Mesendoderm (in vitro differentiated cells): ENCODE measurements at regions not wholly inside any gene's neighbourhood (a gene's known extent, or its start where the extent isn't known, plus 50 kb on each side); places are given as distances from the start of the nearest gene placed in this dataset.

Experiments
- DNase-seq: peaks from one replicate; pipeline ENCODE4 v3.0.0; 2013
- H2AK5ac ChIP-seq: 2 replicates; pipeline ENCODE4 v1.6.1; 2013; ENCODE audit warnings: low read length, inconsistent platforms
- H2BK120ac ChIP-seq: 2 replicates; pipeline ENCODE4 v1.6.1; 2013; ENCODE audit warnings: low read depth, mild to moderate bottlenecking, low read length, moderate library complexity, mixed read lengths
- H2BK15ac ChIP-seq: replicated peaks from 2 replicates; pipeline ENCODE4 v1.6.1; 2013; ENCODE audit warnings: low read depth, mild to moderate bottlenecking, moderate library complexity
- H2BK5ac ChIP-seq: 2 replicates; pipeline ENCODE4 v1.6.1; 2013; ENCODE audit warnings: low read length, inconsistent platforms
- H3K18ac ChIP-seq: 2 replicates; pipeline ENCODE4 v1.6.1; 2013; ENCODE audit warnings: mild to moderate bottlenecking, low read length, mixed read lengths
- H3K23ac ChIP-seq: one replicate; pipeline ENCODE4 v1.6.1; 2013; ENCODE audit warnings: low read length
- H3K27ac ChIP-seq: 2 replicates; pipeline ENCODE4 v1.5.1; 2013; ENCODE audit warnings: low read depth, mild to moderate bottlenecking, inconsistent platforms, low read length, moderate library complexity
- H3K27me3 ChIP-seq: 2 replicates; pipeline ENCODE4 v1.6.1; 2013; ENCODE audit warnings: low read length, control low read depth, mild to moderate bottlenecking, inconsistent platforms; ENCODE audit not compliant: insufficient read depth, poor library complexity
- H3K36me3 ChIP-seq: 2 replicates; pipeline ENCODE4 v1.6.1; 2013; ENCODE audit warnings: low read length, inconsistent platforms; ENCODE audit not compliant: control insufficient read depth, insufficient read depth
- H3K4ac ChIP-seq: one replicate; pipeline ENCODE4 v1.6.1; 2013; ENCODE audit warnings: low read depth, mild to moderate bottlenecking, low read length, moderate library complexity
- H3K4me1 ChIP-seq: 2 replicates; pipeline ENCODE4 v1.6.1; 2013; ENCODE audit warnings: low read depth, low read length, inconsistent platforms; ENCODE audit not compliant: control insufficient read depth
- H3K4me2 ChIP-seq: 2 replicates; pipeline ENCODE4 v1.6.1; 2013; ENCODE audit warnings: low read length
- H3K4me3 ChIP-seq: 2 replicates; pipeline ENCODE4 v1.5.1; 2013; ENCODE audit warnings: mild to moderate bottlenecking, low read length
- H3K56ac ChIP-seq: one replicate; pipeline ENCODE4 v1.6.1; 2013; ENCODE audit warnings: low read length
- H3K79me1 ChIP-seq: 2 replicates; pipeline ENCODE4 v1.6.1; 2013; ENCODE audit warnings: low read length, inconsistent platforms
- H3K79me2 ChIP-seq: 2 replicates; pipeline ENCODE4 v1.6.1; 2013; ENCODE audit warnings: mild to moderate bottlenecking, low read length; ENCODE audit not compliant: control insufficient read depth, insufficient read depth
- H3K9ac ChIP-seq: 2 replicates; pipeline ENCODE4 v1.6.1; 2013; ENCODE audit warnings: low read length, inconsistent platforms
- H4K5ac ChIP-seq: one replicate; pipeline ENCODE4 v1.6.1; 2013; ENCODE audit warnings: low read length
- H4K8ac ChIP-seq: one replicate; pipeline ENCODE4 v1.6.1; 2013; ENCODE audit warnings: low read depth, mild to moderate bottlenecking, control low read depth, low read length, moderate library complexity
- WGBS: extraction: QIAGEN DNeasy Blood & Tissue Kit; methylation state at CpG from one replicate; pipeline ENCODE4 v1.1.7; 2013; ENCODE audit warnings: low lambda C conversion rate, missing lambda C conversion rate; ENCODE audit not compliant: insufficient coverage; ENCODE audit errors: extremely low coverage; 5-methylcytosine and 5-hydroxymethylcytosine counted together

DNA sequence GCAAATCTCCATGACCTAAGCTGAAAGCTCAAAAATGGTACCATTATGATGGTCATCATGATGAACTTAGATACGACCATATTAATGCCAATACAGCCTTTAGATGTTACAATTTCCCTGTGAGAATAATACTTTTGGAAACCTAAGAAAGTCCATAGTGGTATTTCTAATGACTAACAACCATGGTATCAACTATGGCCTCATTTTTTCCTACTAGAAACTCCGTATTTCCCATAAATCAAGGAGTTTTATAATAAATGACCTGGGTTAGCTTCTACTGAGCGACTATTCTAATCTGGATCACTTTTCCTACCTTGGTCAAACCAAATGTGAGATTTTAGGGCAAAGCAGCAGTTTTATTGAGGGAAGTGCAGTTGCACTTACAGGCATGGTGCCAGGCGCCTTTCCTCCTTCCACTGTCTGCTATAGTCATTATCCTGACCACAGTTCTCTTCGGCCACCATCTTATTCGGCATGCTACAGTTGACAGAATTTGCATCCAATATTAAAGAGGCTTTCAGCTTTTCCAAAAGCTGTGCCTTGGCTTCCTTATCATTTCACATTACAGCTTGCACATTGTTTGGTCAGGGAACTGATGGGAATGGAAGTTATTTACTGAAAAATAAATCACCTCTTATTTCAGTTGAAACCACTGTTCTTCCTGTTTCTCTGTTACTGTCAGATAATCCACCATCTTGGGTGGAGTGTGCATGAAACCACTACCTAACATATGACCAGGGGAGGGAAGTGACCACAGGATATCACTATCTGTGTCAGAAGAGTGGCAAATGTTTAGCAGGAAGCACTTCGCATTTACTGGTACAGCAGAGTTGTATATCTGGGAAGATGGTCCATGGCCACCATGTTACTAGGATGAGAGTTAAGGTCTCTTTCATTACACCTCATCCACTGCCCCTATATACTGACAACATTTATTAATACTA, 74.5 kb upstream of the PICALM start:
- Histone ChIP-seq H3K4me2 (no peak overlapping the region), H3K79me1 (no peaks in the 10 kb centered on the region), H3K79me2 (no peaks in the 10 kb centered on the region), H3K23ac (no peak overlapping the region), H3K9ac (no peak overlapping the region), H3K27me3 (no peaks in the 10 kb centered on the region), H3K27ac (no peak overlapping the region), H2BK5ac (no peak overlapping the region), H3K4me1 (peaks cover 8% of the 10 kb centered on the region), H2BK120ac (no peak overlapping the region), H2AK5ac (no peak overlapping the region), H4K5ac (no peak overlapping the region), H3K56ac (no peak overlapping the region), H3K4ac (no peak overlapping the region), H2BK15ac (no peak overlapping the region), H3K36me3 (no peaks in the 10 kb centered on the region), H4K8ac (no peak overlapping the region), H3K4me3 (no peak overlapping the region), H3K18ac (no peak overlapping the region)
- DNase-seq = no peak
- WGBS = no CpG with 5 or more reads among the region's 7 CpGs

DNA sequence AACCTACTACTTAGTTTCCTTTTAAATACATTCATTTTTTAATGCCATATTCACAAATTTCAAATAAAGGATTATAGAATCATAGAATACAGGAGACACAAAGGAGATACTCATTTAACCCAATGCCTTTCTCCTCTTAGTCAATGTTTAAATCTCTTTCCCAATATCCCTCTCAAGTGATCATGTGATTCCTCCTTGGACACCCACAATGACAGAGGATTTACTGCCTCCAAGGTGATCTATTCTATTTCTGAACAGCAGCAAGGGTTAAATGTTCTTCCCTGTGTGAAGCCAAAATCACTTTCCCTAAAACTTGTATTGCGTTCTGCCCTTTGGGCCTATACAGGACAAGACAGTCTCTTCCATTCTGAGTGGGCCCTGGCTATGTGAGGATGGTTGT, 73.3 kb upstream of the PICALM start:
- no peak overlapping the region for H2BK5ac ChIP-seq
- WGBS = no CpG with 5 or more reads among the region's 1 CpG
- no peaks in the 10 kb centered on the region for H3K79me2 ChIP-seq
- H4K5ac ChIP-seq = no peak overlapping the region
- no peak overlapping the region for H3K27ac ChIP-seq
- no peak for DNase-seq
- H3K4me2 ChIP-seq = no peak overlapping the region
- no peak overlapping the region for H2AK5ac ChIP-seq
- H3K23ac ChIP-seq = no peak overlapping the region
- H3K4me1 ChIP-seq = peaks cover 6% of the 10 kb centered on the region
- H3K27me3 ChIP-seq = no peaks in the 10 kb centered on the region
- no peak overlapping the region for H2BK120ac ChIP-seq
- no peaks in the 10 kb centered on the region for H3K79me1 ChIP-seq
- no peak overlapping the region for H3K4me3 ChIP-seq
- no peak overlapping the region for H3K18ac ChIP-seq
- H3K4ac ChIP-seq = no peak overlapping the region
- H2BK15ac ChIP-seq = no peak overlapping the region
- H3K9ac ChIP-seq = no peak overlapping the region
- no peak overlapping the region for H3K56ac ChIP-seq
- H4K8ac ChIP-seq = no peak overlapping the region
- no peaks in the 10 kb centered on the region for H3K36me3 ChIP-seq

DNA sequence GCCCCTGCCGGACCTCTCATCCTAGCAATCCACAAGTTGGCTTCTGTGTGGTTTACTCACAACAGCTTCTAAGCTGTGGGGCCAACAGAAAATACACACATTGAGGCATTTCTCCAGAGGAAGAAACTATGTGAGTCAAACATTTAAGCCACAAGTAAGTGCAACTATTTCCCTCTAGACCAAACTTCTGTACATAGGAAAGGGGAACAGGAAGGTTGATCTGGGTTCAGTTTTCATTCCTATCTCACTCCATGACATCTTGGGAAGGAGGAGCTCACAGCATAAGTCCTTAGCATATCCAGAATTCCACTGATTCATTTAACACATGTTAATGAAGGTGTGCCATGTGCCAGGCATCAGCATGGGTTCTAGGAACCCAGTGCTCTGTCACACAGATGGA, 72.8 kb upstream of the PICALM start:
- no peak overlapping the region for H2BK5ac ChIP-seq
- H3K4me3 ChIP-seq = no peak overlapping the region
- peaks cover 4% of the 10 kb centered on the region for H3K4me1 ChIP-seq
- H3K18ac ChIP-seq = no peak overlapping the region
- H3K56ac ChIP-seq = no peak overlapping the region
- H3K79me1 ChIP-seq = no peaks in the 10 kb centered on the region
- no peak overlapping the region for H3K4ac ChIP-seq
- peak; percentile 50 for DNase-seq
- H3K27ac ChIP-seq = no peak overlapping the region
- H2BK120ac ChIP-seq = no peak overlapping the region
- H3K23ac ChIP-seq = no peak overlapping the region
- no peaks in the 10 kb centered on the region for H3K79me2 ChIP-seq
- no peaks in the 10 kb centered on the region for H3K36me3 ChIP-seq
- no peak overlapping the region for H4K8ac ChIP-seq
- H3K27me3 ChIP-seq = no peaks in the 10 kb centered on the region
- WGBS = no CpG with 5 or more reads among the region's 1 CpG
- no peak overlapping the region for H2AK5ac ChIP-seq
- H2BK15ac ChIP-seq = no peak overlapping the region
- no peak overlapping the region for H3K9ac ChIP-seq
- no peak overlapping the region for H4K5ac ChIP-seq
- no peak overlapping the region for H3K4me2 ChIP-seq

DNA sequence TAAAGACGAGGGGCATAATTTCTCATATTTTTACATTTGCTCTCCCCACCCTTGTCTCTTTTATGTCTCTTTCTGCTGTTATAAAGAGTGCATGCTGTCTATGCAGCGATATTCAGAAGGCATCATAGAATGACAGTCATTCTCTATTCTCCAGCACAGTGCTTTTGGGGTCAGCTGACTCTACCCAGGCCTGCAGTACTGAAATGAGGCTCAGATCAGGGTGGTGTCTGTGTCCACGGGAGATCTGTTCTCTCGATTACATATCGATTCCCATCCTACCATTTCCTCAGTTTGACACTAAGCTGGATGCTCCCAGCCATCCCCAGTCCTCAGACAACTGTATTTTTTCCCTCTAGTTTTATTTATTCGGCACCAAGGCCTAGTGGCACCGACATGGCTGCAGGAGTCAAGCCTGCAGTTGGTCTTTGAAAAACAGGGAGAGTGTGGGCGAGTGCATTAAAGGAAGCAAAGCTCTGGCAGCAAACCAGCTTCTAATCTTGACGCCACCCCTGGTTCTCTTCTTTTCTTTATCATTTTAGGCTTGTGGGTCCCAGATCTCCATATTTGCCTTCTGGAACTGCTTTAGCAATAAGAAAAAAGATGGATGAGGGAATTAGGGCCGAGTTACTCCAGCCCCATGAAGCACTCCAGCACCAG, 71.6 kb upstream of the PICALM start:
- Histone ChIP-seq H3K4me3 (no peak overlapping the region), H3K27ac (no peak overlapping the region), H3K4me2 (no peak overlapping the region), H3K18ac (no peak overlapping the region), H3K36me3 (no peaks in the 10 kb centered on the region), H4K8ac (no peak overlapping the region), H2BK15ac (no peak overlapping the region), H3K79me2 (no peaks in the 10 kb centered on the region), H3K23ac (no peak overlapping the region), H3K9ac (no peak overlapping the region), H3K56ac (no peak overlapping the region), H3K27me3 (no peaks in the 10 kb centered on the region), H2AK5ac (no peak overlapping the region), H2BK120ac (no peak overlapping the region), H3K4ac (no peak overlapping the region), H2BK5ac (no peak overlapping the region), H3K4me1 (peaks cover 4% of the 10 kb centered on the region), H3K79me1 (no peaks in the 10 kb centered on the region), H4K5ac (no peak overlapping the region)
- no CpG with 5 or more reads among the region's 10 CpGs for WGBS
- DNase-seq = no peak

DNA sequence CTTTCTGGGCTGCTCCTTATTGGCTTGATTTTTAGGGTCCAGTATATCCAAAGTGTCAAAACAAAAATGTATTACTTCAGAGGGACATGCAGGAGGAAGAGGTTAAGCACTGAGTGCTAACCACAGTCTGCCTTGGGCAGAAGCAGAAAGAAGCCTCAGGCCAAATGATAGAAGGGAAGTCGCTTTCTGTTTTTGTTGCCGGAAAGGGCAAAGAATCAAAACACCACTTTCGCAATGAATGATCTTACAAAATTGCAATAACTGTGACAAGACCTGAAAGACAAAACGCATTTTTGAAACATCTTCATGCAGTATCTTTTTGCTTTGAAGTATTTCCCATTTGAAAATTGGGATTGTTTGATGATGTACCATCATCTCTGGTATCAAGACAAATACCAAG, 70.1 kb upstream of the PICALM start:
- no CpG with 5 or more reads among the region's 4 CpGs for WGBS
- Histone ChIP-seq H3K56ac (no peak overlapping the region), H3K27ac (no peak overlapping the region), H3K79me2 (no peaks in the 10 kb centered on the region), H3K9ac (no peak overlapping the region), H3K18ac (no peak overlapping the region), H2BK120ac (no peak overlapping the region), H3K79me1 (no peaks in the 10 kb centered on the region), H4K8ac (no peak overlapping the region), H3K4me3 (no peak overlapping the region), H2AK5ac (no peak overlapping the region), H2BK5ac (no peak overlapping the region), H4K5ac (no peak overlapping the region), H2BK15ac (no peak overlapping the region), H3K4me2 (no peak overlapping the region), H3K4me1 (peaks cover 4% of the 10 kb centered on the region), H3K36me3 (no peaks in the 10 kb centered on the region), H3K4ac (no peak overlapping the region), H3K27me3 (no peaks in the 10 kb centered on the region), H3K23ac (no peak overlapping the region)
- DNase-seq = no peak
